GM12878 (cell line): ENCODE measurements at regions not wholly inside any gene's neighbourhood (a gene's known extent, or its start where the extent isn't known, plus 50 kb on each side); places are given as distances from the start of the nearest gene placed in this dataset.

Experiments
- ATAC-seq: fragments of 200-7000 bp; cut with Tn5 transposase; 3 replicates; pipeline ENCODE4 v1.9.1; 2020; ENCODE audit warnings: mild to moderate bottlenecking, moderate library complexity
- BruUV-seq: library from RNA; stranded (reverse); fragments of 400-500 nt; replicated peaks from 2 replicates; lab custom pipeline; 2021; lab: Mats Ljungman, UMichigan
- CTCF ChIA-PET: fragments of 300-600 bp; sonication (Branson Sonifier 250); formaldehyde crosslinking; extraction: SDS; loops from one replicate; lab custom pipeline; 2021; ENCODE audit warnings: inconsistent platforms; lab: Yijun Ruan, JAX
- POLR2A ChIA-PET: fragments of 350-600 bp; formaldehyde crosslinking; extraction: SDS; loops from one replicate; lab custom pipeline; 2021; ENCODE audit warnings: inconsistent platforms; lab: Charles Lee
- RAD21 ChIA-PET: fragments of 300-600 bp; sonication (Branson Sonifier 250); formaldehyde crosslinking; loops from one replicate; lab custom pipeline; 2023; ENCODE audit warnings: antibody characterized with exemption; ENCODE audit not compliant: unreplicated experiment; lab: Charles Lee
- SMC1A ChIA-PET: fragments of 300-600 bp; sonication (Branson Sonifier 250); formaldehyde crosslinking; loops from one replicate; lab custom pipeline; 2023; ENCODE audit not compliant: unreplicated experiment, uncharacterized antibody; lab: Charles Lee
- DNase-seq: peaks from one replicate; pipeline ENCODE4 v3.0.0-alpha.2; 2011; ENCODE audit warnings: low read depth, low spot score
- FAIRE-seq: peaks from 3 replicates; lab custom pipeline; 2011; peaks lifted over from hg19 to GRCh38; lab: Jason Lieb, UNC
- H2AFZ ChIP-seq: 2 replicates; pipeline ENCODE4 v1.6.0; 2011; ENCODE audit warnings: low read depth, low read length, control low read depth; ENCODE audit not compliant: control insufficient read depth
- H3K27ac ChIP-seq: 2 replicates; pipeline ENCODE4 v1.5.1; 2011; ENCODE audit warnings: control low read depth; ENCODE audit not compliant: control insufficient read depth, insufficient read depth
- H3K27me3 ChIP-seq, 2 experiments: replicated peaks in 1 of 2; 2 replicates each; pipeline versions ENCODE4 v1.6.0 to v1.6.1; 2011; ENCODE audit warnings: low read length in 1 of 2; ENCODE audit not compliant: control insufficient read depth in 2 of 2, insufficient read depth in 2 of 2
- H3K36me3 ChIP-seq, 2 experiments: 2 replicates each; pipeline ENCODE4 v1.5.1; 2011; ENCODE audit warnings: low read length in 1 of 2; ENCODE audit not compliant: control insufficient read depth in 2 of 2, insufficient read depth in 2 of 2
- H3K4me1 ChIP-seq: 2 replicates; pipeline ENCODE4 v1.6.1; 2011; ENCODE audit warnings: mild to moderate bottlenecking, low read length, moderate library complexity, mixed read lengths; ENCODE audit not compliant: control insufficient read depth, insufficient read depth
- H3K4me2 ChIP-seq: 2 replicates; pipeline ENCODE4 v1.6.0; 2011; ENCODE audit warnings: control low read depth; ENCODE audit not compliant: control insufficient read depth, insufficient read depth
- H3K4me3 ChIP-seq: fragments of 200-600 bp; sonication (generic); 2 replicates; pipeline ENCODE4 v1.5.1; 2016
- H3K79me2 ChIP-seq: 2 replicates; pipeline ENCODE4 v1.6.0; 2011; ENCODE audit warnings: low read length; ENCODE audit not compliant: control insufficient read depth, insufficient read depth
- H3K9ac ChIP-seq: 2 replicates; pipeline ENCODE4 v1.8.0; 2011; ENCODE audit warnings: low read length, control low read depth, mixed read lengths; ENCODE audit not compliant: control insufficient read depth, insufficient read depth
- H3K9me3 ChIP-seq: replicated peaks from 3 replicates; pipeline ENCODE4 v1.5.1; 2011; ENCODE audit warnings: mild to moderate bottlenecking, low read length; ENCODE audit not compliant: control insufficient read depth, insufficient read depth
- H4K20me1 ChIP-seq: 2 replicates; pipeline ENCODE4 v1.6.0; 2011; ENCODE audit not compliant: control insufficient read depth, insufficient read depth
- BCL11A ChIP-seq: IDR thresholded peaks from 2 replicates; pipeline ENCODE4 v1.6.1; 2011; ENCODE audit warnings: low read depth, low read length
- EGR1 ChIP-seq, 2 experiments: IDR thresholded peaks; 1 replicate in 1 of 2; 2 replicates in 1 of 2; pipeline ENCODE4 v1.6.1; 2011 to 2012; ENCODE audit warnings: low read depth in 2 of 2, low read length in 2 of 2, borderline replicate concordance in 1 of 2, mild to moderate bottlenecking in 1 of 2, moderate library complexity in 1 of 2
- ESRRA ChIP-seq: IDR thresholded peaks from 2 replicates; pipeline ENCODE4 v1.6.1; 2012; ENCODE audit warnings: mild to moderate bottlenecking, low read length, improper control_type of control experiment
- HDAC2 ChIP-seq: fragments of 200-600 bp; sonication (generic); IDR thresholded peaks from 2 replicates; pipeline ENCODE4 v1.6.1; 2017
- IRF4 ChIP-seq: IDR thresholded peaks from 2 replicates; pipeline ENCODE4 v1.6.1; 2011; ENCODE audit warnings: low read depth, low read length
- JUND ChIP-seq: IDR thresholded peaks from 2 replicates; pipeline ENCODE4 v1.6.1; 2012; ENCODE audit warnings: low read depth, mild to moderate bottlenecking, low read length, improper control_type of control experiment, moderate library complexity
- KAT2A ChIP-seq: conservative IDR thresholded peaks from 2 replicates; pipeline ENCODE4 v1.6.1; 2011; ENCODE audit warnings: low read depth, low read length; ENCODE audit not compliant: control insufficient read depth
- NFYA ChIP-seq: IDR thresholded peaks from 2 replicates; pipeline ENCODE4 v1.6.1; 2011; ENCODE audit warnings: low read depth, mild to moderate bottlenecking, low read length, improper control_type of control experiment, borderline replicate concordance
- SMAD1 ChIP-seq: fragments of 450-650 bp; IDR thresholded peaks from 2 replicates; pipeline ENCODE4 v1.6.1; 2018; ENCODE audit warnings: mild to moderate bottlenecking, low read depth; ENCODE audit not compliant: partially characterized antibody
- STAT1 ChIP-seq: fragments of 450-650 bp; conservative IDR thresholded peaks from 2 replicates; pipeline ENCODE4 v1.6.1; 2014; ENCODE audit warnings: antibody characterized with exemption, mild to moderate bottlenecking
- WGBS: methylation state at CpG from one replicate; pipeline ENCODE4 v1.1.6; 2016; ENCODE audit warnings: low lambda C conversion rate; ENCODE audit not compliant: insufficient replicate concordance, insufficient coverage; ENCODE audit errors: missing lambda C conversion rate; 5-methylcytosine and 5-hydroxymethylcytosine counted together
- in situ Hi-C: fragments of 300-500 bp; cut with MboI; formaldehyde crosslinking; loops from 9 replicates; pipeline ENCODE4 v1.14.3; 2018; ENCODE audit warnings: mixed read lengths
- intact Hi-C: fragments of 100-400 bp; cut with micrococcal nuclease; formaldehyde crosslinking; loops from one replicate; pipeline ENCODE4 v1.14.2; 2022; ENCODE audit not compliant: unreplicated experiment
- TF ChIP-seq, protein P1 (sequence below): fragments of 450-650 bp; IDR thresholded peaks from 2 replicates; pipeline ENCODE4 v1.6.1; 2018; ENCODE audit warnings: mild to moderate bottlenecking, low read depth, moderate library complexity; ENCODE audit not compliant: partially characterized antibody
- TF ChIP-seq, protein P2 (sequence below): fragments of 450-650 bp; IDR thresholded peaks from 2 replicates; pipeline ENCODE4 v1.6.1; 2016; ENCODE audit warnings: mild to moderate bottlenecking
- TF ChIP-seq, protein P3 (sequence below): fragments of 150-350 bp; IDR thresholded peaks from 2 replicates; pipeline ENCODE4 v1.6.1; 2016; ENCODE audit warnings: low read depth, low read length

DNA sequence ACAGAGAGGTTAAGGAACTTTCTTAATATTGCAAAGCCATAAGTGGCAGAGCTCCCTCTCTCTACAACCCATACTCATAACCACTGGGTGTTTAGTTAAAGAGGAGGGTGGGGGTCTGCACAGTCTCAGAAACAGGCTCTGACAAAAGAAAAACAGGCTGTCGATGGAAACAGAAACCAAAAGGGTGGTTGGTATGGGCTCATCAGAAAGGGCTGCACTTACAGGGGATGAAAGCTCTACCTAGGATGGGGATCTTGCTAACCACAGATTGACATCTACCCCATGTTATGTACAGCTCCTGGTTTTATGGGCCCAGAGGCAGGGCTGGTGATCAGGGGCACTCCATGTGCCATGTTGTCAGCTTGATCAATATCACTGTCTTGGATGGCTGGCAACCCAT is 111.4 kb downstream of the CYLD start:
- no peak for DNase-seq
- Histone ChIP-seq H3K4me1 (no peaks in the 10 kb centered on the region), H3K27ac (no peak overlapping the region), H3K79me2 (no peaks in the 10 kb centered on the region), H4K20me1 (no peaks in the 10 kb centered on the region), H2AFZ (no peak overlapping the region), H3K9ac (no peak overlapping the region), H3K4me2 (no peak overlapping the region), H3K36me3 (no peaks in the 10 kb centered on the region), H3K9me3 (no peaks in the 10 kb centered on the region), H3K4me3 (no peak overlapping the region), H3K27me3 (no peaks in the 10 kb centered on the region)
- ChIA-PET RAD21 (no interaction called here), CTCF (no interaction called here), POLR2A (no interaction called here), SMC1A (no interaction called here)
- TF ChIP-seq JUND (no peak), SMAD1 (no peak), EGR1 (IDR thresholded peaks at IDR 0.05; ENCODE audit: borderline replicate concordance in 1 of 2, low read depth in 2 of 2, low read length in 2 of 2) (no peak), ESRRA (no peak), HDAC2 (no peak), NFYA (no peak), IRF4 (no peak), KAT2A (no peak), STAT1 (no peak), BCL11A (no peak)
- TF ChIP-seq, protein P1, sequence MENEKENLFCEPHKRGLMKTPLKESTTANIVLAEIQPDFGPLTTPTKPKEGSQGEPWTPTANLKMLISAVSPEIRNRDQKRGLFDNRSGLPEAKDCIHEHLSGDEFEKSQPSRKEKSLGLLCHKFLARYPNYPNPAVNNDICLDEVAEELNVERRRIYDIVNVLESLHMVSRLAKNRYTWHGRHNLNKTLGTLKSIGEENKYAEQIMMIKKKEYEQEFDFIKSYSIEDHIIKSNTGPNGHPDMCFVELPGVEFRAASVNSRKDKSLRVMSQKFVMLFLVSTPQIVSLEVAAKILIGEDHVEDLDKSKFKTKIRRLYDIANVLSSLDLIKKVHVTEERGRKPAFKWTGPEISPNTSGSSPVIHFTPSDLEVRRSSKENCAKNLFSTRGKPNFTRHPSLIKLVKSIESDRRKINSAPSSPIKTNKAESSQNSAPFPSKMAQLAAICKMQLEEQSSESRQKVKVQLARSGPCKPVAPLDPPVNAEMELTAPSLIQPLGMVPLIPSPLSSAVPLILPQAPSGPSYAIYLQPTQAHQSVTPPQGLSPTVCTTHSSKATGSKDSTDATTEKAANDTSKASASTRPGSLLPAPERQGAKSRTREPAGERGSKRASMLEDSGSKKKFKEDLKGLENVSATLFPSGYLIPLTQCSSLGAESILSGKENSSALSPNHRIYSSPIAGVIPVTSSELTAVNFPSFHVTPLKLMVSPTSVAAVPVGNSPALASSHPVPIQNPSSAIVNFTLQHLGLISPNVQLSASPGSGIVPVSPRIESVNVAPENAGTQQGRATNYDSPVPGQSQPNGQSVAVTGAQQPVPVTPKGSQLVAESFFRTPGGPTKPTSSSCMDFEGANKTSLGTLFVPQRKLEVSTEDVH = no peak
- TF ChIP-seq, protein P2, sequence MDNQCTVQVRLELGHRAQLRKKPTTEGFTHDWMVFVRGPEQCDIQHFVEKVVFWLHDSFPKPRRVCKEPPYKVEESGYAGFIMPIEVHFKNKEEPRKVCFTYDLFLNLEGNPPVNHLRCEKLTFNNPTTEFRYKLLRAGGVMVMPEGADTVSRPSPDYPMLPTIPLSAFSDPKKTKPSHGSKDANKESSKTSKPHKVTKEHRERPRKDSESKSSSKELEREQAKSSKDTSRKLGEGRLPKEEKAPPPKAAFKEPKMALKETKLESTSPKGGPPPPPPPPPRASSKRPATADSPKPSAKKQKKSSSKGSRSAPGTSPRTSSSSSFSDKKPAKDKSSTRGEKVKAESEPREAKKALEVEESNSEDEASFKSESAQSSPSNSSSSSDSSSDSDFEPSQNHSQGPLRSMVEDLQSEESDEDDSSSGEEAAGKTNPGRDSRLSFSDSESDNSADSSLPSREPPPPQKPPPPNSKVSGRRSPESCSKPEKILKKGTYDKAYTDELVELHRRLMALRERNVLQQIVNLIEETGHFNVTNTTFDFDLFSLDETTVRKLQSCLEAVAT = no peak
- TF ChIP-seq, protein P3, sequence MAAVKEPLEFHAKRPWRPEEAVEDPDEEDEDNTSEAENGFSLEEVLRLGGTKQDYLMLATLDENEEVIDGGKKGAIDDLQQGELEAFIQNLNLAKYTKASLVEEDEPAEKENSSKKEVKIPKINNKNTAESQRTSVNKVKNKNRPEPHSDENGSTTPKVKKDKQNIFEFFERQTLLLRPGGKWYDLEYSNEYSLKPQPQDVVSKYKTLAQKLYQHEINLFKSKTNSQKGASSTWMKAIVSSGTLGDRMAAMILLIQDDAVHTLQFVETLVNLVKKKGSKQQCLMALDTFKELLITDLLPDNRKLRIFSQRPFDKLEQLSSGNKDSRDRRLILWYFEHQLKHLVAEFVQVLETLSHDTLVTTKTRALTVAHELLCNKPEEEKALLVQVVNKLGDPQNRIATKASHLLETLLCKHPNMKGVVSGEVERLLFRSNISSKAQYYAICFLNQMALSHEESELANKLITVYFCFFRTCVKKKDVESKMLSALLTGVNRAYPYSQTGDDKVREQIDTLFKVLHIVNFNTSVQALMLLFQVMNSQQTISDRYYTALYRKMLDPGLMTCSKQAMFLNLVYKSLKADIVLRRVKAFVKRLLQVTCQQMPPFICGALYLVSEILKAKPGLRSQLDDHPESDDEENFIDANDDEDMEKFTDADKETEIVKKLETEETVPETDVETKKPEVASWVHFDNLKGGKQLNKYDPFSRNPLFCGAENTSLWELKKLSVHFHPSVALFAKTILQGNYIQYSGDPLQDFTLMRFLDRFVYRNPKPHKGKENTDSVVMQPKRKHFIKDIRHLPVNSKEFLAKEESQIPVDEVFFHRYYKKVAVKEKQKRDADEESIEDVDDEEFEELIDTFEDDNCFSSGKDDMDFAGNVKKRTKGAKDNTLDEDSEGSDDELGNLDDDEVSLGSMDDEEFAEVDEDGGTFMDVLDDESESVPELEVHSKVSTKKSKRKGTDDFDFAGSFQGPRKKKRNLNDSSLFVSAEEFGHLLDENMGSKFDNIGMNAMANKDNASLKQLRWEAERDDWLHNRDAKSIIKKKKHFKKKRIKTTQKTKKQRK = no peak
- no peak for FAIRE-seq
- intact Hi-C loops (no loop called here), in situ Hi-C loops (no loop called here)
- no TSS peak for BruUV-seq
- 0% methylated on average over 1 of the region's 1 CpG for WGBS
- no peak for ATAC-seq
